GM18520 (cell line): ENCODE measurements at regions not wholly inside any gene's neighbourhood (a gene's known extent, or its start where the extent isn't known, plus 50 kb on each side); places are given as distances from the start of the nearest gene placed in this dataset.
"Not testable (repeated sequence)": the region's sequence is repeated elsewhere in the genome, so short reads cannot be mapped to it uniquely, and the experiment has no call there.

ENCODE experiments used
- ATAC-seq: cut with Tn5 transposase; IDR thresholded peaks from one replicate; pipeline ENCODE4 v1.9.1; 2021; ENCODE audit not compliant: unreplicated experiment

DNA sequence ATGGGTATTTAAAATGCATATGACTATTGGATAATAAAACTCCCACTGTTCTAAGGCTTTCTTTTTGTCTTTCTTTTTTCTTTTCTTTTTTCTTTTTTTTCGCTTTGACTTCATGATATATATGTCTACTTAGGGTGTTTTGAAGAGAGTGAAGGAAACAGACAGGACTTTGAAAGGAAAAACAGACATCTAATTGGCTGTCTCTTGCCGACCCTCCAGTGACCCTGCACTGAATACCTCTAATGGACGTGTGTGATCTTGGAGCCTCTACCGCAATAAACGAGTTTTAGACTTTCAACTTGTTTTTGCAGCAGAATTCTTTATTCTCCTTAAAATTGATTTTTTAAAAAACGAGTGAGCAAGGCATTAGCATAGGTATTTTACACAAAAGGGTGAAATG is 158.1 kb upstream of the NR2F2 start:
- no peak for ATAC-seq

DNA sequence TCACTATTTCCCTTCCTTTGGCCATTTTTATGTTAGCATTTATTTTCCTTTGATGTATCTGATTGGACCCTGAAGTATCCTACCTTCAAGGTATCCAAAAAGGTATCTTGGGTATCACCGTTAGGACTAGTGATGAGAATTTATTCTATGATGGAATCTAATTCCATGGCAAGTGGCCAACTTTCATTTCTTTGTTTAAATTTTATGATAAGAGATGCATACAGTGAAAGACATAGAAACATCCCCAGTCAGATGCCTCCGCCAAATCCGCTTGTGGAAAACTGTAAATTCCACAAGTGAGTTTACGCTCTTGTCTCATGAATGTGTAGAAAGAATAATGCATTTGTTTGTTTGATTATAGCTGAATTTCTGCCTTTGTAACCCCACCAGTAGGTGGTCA is 153.7 kb upstream of the NR2F2 start:
- ATAC-seq = no peak

DNA sequence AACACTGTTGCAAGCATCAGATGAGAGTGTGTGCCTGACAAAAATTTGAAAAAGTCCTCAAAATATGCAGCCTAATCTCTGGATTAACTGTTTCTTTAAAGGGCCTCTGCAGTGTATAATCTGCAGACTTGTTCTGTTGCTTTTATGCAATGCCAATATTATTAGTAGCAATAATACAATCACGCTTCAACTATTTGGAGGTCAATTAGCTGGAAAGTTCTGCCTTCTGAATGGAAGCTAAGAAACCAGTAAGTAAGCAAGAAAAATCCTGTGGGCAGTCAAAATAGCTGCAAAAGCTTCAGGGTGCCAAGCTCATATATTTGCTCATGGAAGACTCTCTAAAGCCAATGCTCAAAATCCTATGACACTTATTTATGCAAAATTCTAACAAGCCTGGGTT is 153.2 kb upstream of the NR2F2 start:
- ATAC-seq = no peak

DNA sequence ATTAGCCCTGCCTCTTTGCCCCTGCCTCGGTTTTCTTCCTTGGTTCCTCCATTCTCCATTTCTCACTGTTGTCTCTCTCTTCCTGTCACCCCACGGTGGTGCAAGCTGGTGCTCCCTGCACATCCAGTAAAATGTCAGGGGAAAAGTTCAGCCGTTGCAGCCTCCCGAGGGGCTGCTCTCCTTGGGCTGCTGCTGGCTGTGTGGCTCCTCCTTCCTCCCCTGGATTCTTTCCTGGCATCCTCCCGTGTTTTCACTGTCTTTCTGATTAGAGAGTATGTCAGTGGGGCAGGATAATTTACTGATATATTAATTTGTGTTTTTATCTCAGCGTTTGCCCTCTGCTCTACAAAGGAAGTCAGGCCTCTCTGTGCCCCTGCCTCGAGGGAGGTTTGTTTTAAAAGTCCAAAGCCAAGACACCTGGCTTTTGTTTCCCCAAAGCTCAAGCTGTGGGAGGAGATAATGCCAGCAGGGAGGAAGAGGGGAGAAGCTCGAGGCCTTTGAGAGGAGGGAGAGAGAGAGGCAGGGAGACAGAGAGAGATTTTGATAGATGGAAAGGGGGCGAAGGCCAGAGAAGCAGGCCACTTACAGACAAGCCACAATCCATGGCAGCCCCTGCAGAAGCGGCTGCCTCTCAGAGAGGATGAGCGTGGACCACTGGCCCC is 150.3 kb upstream of the NR2F2 start:
- ATAC-seq = no peak

DNA sequence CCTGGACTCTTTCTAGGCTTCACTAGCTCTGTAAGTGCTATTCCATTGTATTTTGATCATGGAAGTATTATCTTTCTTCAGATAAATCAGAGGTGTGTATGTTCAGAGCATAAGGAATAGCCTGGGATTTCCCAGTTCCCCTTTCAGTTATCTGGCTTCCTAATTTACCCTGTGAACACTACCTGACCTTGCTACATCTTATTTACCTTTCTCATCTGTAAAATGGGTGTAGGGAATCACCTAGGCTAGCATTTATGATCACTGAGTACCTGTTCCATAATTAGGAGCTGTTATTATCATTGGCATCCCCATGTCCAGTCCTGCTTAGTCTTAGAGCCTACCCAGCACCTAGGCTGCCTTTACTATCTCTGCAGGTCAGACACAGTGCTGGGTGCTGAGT is 149.3 kb upstream of the NR2F2 start:
- no peak for ATAC-seq

DNA sequence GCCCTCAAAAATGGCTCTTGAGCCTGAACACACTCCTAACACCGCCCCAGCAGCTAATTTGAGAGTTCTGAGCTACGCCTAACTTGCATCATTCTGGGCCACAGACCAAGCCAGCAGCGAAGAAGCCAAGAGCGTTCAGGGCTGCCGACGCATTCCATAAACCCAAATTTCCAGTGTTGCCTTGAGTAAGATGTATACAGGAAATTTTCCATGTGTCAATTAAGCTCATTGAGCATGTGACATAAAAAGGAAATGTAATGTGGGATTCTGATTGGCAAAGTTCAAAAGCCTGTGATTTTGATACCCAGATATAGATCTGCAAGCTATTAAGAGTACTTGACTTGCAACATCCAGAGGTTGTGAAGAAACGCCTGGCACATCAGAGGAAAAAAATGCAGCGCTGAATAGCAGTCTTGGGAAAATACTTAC is 148.6 kb upstream of the NR2F2 start:
- no peak for ATAC-seq

DNA sequence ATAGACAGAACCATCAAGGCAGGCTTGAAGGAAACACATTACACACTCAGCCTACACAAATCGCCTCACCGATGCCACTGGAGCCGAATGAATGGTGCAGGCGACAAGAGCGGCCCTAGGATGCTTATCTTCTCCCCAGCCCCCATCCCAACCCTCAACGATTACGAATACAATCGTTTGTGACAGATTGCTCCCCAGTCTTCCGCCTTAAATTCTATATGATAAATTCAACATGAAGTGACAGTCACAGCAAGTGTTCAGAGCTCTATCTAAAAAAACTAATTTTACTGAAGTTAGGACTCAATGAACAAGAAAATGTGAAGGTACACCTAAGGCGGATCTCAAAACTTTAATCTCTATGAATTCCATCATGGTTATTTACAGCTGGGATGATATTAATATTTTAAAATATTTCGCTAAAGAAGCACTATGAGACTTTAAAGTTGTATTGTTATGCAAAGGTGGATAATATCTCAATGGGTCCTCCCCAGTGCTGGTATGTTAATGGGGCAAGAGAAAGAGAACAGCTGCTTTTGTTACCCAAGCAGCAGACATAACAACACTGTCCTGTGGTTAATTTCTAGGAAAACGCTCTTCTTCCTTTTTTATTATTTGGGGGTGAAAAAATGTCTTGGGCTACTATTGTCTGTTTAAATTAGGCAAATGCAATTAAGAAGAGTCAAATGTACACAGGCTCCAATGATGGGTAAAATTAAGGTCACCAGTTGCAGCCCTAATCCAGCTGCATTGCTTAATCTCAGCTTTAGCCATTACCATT is 147.6 kb upstream of the NR2F2 start:
- ATAC-seq = no peak

DNA sequence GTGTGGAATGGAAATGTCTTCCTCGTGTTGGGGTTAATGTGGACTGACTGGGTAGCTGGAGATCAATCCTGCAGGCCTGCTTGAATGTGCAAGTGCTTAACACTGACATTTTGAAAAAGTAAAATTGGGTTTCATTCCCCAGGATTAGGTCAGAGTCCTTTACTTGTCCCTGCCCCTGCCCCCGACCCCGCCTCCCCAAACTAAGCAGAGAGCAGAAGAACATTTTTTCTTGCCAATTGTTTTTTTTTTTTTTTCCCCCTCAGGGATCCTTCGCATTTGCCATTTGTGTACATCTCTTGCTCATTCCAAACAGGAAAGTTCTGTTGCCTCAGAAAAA is 147.0 kb upstream of the NR2F2 start:
- no peak for ATAC-seq

DNA sequence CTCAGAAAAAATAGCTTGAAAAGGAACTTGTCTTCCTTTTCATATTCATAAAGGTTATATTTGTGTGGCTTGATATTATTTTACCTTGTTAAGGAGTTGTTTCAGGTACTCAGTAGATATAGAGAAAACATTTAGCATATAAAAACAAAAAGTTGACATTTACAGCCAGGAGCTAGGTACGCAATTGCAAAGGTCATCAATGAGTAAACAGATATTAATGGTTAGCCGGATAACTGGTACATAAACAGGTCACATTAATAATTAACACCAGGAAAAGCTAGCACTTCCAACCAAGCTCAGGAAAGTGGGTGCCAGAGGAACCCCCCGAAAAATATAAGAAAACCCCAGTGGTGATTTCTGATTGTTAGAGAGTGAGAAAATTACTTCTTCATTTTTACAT is 146.6 kb upstream of the NR2F2 start:
- no peak for ATAC-seq

DNA sequence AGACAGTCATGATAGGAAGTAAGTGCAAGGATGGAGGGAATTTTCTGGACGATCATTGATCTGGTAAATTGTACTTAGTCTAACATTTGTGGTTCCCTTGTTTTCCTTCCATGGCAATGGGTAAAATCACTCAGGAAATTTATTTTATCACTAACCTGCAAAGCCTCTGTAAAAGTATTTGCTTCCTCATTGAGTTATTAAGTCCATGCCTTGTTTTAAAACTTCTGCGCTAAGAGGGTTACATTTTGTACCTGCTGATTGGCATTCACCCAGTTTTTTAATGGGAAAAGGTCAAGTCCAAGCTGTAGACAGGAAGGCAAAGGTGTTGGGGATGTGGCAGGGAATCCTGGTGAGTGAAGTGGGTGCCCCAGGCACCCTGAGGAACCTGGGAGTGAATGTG is 146.2 kb upstream of the NR2F2 start:
- no peak for ATAC-seq

DNA sequence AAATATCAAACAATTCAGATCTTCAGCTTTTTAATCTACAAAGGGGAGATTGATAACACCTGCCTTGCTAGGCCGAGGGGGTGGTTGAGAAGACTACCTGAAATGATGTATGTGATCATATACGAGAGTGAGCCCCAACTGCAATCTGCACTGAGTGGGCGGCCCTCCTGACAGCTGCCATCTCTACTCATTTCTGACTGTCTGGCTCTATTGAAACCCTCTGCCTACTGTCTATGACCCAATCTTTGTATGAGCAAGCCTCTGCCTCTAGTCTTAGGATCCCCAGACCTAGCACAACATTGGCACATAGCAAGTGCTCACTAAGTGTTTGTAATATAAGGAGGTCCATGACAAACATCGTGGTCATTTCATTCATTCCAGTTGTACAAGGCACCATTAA is 144.4 kb upstream of the NR2F2 start:
- no peak for ATAC-seq

DNA sequence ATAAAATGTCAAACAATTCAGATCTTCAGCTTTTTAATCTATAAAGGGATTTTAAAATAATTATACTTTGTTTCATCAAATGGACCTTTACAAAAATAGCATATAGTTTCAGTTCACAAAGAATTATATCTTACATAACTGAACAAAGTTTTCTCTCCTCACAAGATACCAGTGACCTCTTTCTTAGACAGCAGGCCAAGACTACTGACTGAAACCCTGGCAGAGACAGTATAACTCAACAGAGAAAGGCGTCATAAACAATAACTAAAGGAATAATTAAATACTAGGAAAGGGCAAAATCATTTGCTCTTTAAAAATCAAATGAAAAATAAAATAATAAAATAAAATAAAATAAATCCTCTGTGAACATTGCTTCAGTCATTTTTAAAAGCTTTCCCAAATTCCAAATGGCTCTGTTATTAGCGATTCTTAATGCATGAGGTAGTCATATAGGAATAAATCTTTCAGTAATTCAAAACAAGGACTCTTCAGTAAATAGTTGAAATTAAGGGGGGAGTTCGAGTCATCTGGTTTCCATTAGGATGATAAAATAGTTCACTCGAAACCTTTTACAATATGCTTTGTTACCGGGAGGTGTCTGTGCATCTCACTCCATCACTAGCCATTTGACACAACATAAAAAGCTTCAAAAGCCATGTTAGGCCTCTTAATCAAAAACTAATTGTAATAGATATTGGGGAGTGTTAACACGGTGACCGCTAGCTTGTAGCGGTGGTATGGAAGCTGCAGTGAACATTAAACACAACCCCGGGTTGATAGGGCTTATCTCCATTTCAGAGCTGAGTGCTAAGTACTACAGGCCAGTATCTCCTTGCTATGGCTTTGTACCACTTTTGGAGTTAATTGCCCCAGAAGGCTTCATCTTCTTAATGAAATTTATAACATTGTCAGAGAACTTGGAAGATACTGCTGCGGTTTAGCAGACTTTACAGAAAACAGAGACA is 142.9 kb upstream of the NR2F2 start:
- ATAC-seq = no peak

DNA sequence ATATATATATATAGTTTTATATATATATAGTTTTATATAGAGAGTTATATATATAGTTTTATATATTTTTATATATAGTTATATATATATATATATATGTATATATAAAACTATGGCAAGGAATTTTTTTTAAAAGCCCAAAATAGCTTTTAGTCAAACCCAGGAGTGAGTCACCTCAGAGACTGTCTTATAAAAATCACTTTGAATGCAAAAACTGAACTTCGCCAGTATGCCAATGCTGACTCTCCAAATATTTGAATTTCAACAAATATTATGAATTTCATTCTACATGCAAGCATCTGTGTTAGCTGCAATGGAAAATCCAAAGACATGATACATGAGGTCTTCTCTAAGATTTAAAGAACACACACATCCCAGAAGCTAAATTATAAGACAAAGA is 132.8 kb upstream of the NR2F2 start:
- ATAC-seq = no peak

DNA sequence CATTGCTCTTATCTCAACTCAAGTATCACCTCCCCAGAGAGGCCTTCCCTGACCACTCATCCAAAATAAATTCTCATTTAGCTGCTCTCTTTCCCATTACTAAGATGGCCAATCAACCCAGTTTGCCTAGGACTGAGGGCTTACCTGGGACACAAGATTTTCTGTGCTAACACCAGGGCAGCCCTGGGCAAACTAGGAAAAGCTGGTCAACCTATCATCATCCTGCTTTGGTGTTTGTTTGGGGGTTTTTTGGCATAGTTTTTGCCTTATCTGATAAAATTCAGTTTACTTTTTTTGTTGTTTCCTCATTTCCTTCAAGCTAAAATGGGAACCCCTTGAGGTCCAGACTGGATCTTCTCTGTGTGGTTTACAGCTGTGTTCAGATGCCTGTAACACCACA is 131.4 kb upstream of the NR2F2 start:
- ATAC-seq = no peak

DNA sequence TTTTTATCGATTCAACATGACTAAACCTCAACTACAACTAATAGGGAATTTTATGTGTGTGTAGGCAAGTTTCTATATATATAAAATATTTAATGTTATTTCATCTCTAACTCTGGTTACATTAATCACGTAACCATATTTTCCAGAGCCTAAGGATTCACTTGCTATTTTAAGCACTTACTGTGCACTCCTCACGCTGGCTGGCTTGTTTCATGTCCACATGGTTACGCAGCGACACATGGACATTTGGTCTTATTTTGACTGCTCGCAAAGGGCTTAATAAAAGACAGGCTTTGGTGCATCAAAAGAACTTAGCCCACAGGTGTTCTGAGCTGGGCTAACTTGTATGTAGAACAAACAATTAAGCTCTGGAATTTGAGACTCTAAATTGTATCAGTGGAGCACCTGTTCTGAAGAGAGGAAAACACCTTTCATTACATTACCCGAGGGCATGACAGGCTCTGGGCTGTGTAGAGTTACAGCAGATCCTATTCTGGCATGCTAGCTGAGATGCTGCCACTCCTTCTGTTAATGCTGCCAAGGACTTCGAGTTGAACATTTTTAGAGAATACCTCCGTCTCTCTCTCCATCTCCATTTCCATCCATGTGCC is 130.0 kb upstream of the NR2F2 start:
- ATAC-seq = no peak

DNA sequence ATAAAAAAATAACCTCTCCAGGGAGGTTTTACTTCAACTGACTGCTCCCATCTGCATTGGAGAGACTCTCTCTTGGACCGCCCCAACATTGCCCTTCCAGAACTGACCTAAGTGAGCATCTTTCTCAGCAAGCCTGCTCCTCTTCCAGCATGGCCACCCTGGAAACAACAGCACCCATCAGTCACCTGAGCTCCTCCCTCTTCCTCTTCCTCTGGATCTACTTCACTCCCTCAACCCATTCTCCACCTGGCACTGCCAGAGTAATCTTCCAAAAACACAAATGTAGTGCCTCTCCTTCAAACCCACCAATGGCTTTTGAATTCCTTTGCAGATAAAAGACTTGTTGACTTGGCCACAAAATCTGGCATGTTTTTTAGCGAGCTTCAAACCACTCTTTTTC is 128.8 kb upstream of the NR2F2 start:
- ATAC-seq = no peak

DNA sequence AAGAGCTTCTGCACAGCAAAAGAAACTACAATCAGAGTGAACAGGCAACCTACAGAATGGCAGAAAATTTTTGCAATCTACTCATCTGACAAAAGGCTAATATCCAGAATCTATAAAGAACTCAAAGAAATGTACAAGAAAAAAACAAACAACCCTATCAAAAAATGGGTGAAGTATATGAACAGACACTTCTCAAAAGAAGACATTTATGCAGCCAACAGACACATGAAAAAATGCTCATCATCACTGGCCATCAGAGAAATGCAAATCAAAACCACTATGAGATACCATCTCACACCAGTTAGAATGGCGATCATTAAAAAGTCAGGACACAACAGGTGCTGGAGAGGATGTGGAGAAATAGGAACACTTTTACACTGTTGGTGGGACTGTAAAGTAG is 124.9 kb upstream of the NR2F2 start:
- ATAC-seq = not testable (repeated sequence)

DNA sequence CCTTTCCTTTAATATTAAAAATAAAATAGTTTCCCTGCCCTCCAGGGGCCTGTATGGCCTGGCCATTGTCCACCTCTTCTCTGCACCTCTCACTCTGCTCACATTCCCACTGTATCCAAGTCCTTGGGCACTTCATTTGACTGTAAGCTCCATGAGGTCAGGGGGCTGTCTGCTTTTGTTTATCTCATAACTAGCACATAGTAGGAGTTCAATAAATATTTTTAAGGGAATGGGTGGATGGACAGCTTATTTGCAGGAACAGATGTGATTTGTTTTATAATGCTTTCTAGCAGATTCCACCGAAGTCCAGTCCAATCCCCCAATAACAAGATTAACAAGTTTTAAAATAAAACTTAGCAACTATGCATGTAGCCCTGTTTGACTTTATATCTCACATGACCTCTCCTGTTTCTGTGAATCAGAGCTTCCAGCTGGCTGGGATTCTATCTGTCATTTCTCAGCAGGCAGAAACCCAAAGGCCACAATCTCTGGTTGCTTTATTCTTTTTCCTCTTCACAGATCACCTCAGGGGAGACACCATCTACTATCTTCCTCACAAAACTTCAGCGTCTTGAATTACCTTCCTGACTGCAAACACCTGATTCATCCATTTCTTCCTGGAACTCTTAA is 123.0 kb upstream of the NR2F2 start:
- ATAC-seq = no peak

DNA sequence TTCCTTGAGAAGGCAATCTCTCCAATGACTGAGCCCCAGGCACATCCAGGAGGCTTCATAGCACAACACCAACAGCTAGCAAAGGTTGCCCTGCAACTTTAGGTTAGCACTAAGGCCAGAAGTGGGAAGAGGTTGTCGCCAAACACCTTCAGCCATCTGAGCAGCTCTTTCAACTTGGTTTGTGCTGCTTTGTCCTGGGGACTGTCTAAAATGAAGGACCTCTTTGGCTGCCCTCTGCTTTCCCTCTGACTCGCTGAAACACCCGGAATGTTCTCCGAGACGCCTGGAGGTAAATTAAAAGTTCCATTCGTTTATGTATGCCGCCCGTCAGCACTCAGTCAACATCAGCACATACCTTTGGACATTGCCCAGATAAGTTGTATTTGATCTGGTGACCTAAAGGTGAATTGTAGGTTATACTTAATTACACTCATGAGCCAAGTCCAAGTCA is 121.2 kb upstream of the NR2F2 start:
- no peak for ATAC-seq

DNA sequence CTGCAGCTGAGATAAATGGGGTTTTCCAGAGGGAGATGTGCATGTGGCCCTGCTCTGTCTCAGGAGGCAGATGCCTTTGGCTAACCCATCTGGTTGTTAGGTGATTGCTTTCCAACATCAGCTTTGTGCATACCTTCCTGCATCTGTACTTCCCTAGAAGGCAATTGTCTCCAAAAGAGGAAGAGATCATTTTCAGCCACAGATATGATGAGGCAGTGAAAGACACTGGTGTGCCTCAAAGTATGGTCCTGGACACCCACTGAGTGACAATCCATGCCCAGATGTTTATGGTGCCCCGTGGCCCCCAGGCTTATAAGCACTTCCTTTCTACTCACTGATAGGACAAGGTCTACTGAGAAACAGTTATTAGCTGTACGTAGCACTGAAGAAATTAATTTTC is 117.5 kb upstream of the NR2F2 start:
- ATAC-seq = no peak

DNA sequence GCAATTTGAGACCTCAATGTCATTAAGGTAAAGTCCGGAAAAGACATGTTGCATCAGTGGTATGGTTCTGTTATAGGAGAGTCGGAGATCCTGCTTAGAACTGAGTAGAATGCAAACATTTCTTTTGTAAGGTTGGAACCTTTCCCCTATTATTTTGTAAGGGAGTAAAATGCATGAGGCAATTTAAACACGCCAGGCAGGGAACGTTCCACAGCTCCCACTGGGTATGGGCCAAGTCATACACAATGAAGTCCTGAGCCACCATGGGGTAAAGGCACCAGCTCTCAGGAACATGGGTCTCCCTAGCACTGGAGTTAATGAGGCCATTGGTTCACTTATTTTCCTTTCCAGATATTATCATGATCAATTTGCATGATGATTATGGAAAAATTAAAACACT is 116.6 kb upstream of the NR2F2 start:
- ATAC-seq = no peak
